GM19395 (cell line): ENCODE measurements at regions not wholly inside any gene's neighbourhood (a gene's known extent, or its start where the extent isn't known, plus 50 kb on each side); places are given as distances from the start of the nearest gene placed in this dataset.

Experiments
- ATAC-seq: cut with Tn5 transposase; IDR thresholded peaks from one replicate; pipeline ENCODE4 v1.9.1; 2021; ENCODE audit warnings: mild to moderate bottlenecking, moderate library complexity; ENCODE audit not compliant: unreplicated experiment

DNA sequence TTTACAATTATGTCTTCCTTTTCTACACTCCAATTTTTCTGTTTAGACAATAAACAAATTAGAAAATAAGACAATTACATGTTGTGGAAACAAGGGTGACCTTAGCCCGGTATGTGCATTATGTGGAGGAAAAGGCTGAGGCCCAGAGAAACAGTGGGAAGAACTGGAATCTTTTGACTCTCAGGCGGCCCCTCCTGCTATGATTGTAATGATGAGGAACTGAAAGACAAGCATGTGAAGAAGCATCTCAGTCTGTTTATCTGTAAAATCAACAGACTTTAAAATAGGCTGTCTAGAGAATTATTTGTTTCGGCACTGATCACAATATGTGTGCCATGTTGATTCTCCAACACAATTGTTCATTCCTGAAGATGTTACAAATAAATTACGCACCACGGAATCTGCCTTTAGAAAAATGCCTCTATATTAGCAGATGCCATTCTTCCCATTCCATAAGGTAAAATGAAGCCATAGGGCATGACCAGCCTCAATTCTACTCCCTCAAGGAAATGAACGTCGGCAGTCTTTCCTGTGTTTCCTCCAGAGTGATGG, 1201.6 kb upstream of the CITED2 start:
- no peak for ATAC-seq

DNA sequence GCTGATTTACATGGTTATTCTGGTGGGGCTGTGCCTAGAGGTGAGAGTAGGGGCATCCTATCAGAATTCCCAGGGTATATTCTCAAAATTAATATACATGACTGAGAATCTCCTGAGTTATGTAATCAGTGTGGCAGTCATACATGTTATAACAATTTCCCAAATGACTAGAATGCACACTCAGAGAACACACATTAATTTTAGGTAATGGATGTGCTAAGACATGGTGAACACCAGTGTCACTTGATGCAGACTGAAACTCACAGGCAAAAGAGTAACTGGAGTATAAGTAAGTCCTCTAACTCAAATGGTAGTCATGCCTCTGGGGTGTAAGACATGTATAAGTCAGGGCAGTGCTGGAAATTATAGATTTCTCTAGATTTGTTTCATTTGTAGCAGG, 1198.4 kb upstream of the CITED2 start:
- no peak for ATAC-seq

DNA sequence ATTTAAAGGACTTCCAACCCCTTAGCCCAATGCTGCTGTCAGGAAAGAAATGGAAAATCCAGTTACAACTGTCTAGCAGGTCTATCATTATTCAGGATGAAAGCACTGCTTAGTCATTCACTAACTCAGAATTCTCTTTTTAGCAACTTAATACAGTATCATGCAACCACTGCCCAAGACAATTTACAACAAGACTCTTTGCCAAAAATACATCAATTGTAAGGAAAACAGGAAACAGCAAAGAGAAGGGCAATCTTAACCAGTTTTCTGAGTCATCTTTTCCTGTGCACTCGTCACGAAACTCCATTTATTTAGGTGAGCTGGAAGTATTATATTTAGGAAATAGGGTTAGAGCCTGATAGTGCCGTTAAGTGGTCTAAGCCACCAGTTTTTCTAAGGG, 1197.7 kb upstream of the CITED2 start:
- no peak for ATAC-seq

DNA sequence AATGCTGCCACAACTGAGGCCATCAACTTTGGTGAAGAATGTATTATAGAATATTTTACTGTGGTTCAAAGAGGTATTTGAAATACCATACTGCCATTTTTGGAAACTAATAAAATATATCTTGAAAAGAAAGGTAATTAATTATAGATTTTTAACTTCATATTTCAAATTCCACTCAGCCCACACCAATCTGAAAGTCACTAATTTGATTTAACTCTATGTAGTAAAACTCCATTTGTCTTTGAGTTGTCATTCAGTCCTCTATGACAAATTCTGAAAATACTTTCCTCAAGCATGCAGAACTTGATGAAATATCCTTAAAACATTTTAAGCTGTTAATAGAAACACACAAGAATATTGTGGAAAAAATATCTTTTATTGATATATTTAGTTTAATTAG, 1196.7 kb upstream of the CITED2 start:
- no peak for ATAC-seq

DNA sequence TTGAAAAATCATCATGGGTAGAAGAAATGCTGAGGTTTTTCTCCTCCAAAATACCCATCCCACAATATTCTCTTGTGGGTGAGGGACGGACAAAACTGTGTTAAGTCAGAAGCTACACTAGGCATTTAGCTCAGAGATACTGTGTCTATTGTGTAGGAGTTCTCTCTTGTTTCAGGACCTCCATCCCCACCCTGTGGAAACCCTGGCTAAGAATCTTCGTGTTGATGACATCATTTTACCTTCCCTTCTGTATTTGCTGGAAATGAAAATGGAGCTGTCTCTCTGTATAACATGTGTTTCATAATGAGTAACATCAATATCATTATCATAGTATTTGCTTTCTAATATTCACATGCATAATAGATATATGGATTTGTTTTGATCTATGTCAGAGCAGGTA, 1193.0 kb upstream of the CITED2 start:
- no peak for ATAC-seq

DNA sequence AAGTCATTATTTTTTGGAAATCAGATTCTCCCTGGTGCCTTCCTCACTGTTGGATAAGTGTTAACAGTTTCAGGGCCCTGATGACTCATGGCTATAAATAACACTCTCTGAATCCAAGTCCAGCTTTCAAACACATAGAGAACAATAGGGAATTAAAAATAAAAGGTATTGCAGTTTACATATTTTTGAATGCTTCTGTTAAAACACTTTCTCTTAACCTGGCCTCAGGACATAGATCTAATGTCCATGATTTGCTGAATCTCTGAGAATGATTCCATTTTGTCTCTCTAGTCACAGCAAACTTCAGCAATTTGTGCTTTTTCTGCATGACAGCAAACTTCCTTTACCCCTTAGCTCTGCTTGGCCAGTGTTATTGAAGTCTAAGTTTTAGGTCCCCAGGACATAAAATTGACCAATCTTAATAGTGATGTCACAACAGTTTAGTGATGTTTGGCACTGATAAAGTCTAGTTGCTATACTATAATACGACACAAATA, 1192.4 kb upstream of the CITED2 start:
- ATAC-seq = no peak

DNA sequence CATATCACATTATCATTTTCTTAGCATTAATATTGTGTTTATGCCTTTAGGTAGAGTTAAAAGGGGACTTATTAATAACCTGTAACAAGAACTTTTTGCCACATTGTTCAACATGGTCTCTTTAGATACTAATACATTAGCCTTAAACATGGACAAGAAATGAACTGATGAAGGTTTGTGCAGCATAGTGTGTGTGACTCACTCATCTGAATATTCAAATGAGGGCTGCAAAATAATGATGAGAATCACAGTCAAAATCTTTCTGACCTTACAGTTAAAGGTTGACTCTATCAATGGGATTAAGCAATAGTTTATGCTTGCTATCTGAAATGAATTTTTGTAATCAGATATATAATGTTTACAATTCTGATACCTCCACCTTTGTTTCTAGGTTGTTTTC, 1189.3 kb upstream of the CITED2 start:
- no peak for ATAC-seq

DNA sequence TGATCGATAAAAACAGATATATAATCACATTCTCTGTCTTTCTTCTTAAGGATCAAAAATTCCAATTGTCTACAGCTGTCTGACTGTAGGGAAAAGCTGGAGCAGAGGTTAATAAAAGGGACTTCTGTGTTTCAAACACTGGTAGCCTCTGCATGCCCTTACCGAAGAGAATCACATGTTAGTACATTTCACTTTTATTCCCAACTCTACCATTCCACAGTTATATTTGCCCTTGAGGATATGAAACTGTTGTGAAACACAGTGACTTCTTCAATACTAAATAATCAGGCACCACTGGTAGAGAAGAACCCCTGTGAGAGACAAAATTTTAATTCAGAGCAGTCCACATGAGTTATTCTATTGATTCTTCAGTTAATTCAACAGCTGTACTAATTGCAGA, 1187.3 kb upstream of the CITED2 start:
- ATAC-seq = no peak

DNA sequence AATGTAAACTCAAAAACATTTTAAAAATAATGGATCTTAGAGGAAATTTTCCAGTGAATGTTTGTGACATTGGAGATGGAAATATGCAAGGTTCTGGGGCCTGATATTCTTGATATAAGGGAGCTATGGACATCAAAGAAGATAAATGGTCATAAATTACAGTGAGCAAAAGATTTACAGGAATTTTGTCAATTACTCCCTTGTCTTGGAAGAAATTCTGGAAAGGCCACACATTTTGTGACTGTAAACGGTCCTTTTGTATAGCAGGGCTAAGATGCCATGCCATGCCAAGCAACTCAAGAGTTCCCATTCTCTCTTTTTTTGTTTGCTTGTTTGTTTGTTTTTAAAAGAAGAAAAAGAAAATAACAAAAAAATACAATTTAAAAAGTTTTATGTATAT, 1186.2 kb upstream of the CITED2 start:
- no peak for ATAC-seq

DNA sequence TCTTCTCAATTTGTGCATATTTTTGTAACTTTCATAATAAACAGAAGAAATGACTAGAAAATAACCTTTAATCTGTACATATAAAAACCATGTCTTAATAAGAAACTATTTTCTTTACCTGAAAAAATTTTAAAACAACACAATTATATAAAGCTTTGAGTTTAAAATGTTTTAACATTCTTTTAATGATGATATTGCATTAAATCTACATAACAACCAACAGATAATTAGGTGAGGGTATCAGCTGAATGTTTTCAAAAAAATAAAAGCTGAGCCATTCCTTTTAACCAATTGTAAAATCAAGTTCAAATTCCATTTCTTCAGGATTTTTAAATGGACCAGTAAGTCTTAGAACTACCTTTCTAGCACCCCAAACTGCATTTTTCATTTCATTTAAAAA, 1185.0 kb upstream of the CITED2 start:
- ATAC-seq = no peak

DNA sequence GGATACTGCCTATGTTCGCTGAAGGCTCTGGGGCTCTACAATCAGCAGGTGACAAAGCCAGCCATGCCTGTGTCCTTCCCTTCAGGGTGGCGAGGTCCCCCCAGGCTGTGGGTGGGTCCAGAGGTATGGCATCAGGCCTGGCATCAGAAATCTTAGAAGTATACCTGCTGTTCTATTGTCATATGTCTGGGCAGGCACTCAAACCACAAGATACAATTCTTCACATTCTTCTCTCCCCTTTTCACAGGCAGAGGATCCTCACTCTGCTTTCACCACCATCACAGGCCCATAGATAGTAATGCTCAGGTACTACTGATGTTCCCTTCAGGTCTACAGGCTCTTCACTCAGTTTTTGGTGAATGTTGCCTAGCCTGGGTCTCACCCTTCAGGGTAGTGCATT, 1180.0 kb upstream of the CITED2 start:
- no peak for ATAC-seq

DNA sequence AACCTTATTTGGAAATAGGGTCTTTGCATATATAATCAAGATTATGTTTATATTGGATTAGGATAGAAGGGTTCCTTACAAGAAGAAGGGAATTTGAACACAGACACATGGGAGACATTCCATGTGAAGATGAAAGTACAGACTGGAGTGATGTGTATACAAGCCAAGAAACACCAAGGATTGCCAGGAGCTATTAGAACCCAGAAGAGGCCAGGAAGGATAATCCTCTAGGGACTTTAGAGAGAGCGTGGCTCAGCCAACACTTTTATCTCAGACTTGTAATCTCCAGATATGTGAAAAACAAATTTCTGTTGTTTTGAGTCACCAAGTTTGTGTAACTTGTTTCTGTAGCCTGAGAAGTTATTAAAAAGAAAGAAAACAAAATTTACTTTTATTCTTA, 1173.9 kb upstream of the CITED2 start:
- no peak for ATAC-seq

DNA sequence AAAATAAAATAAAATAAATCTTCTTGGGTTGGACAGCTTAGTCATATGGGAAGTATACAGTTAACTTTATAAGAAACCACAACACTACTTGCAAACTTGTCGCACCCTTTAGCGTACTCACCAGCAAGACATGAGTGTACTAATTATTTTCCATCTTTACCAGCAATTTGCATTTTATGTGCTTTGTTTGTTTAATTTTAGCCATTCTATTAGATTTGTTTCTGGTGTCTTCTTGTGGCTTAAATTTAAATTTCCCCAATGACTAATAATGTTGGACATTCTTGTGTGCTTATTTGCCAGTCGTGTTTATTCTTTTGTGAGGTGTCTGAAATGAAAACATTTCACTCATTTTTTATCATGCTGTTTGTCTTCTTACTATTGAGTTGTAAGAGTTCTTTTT, 1172.2 kb upstream of the CITED2 start:
- no peak for ATAC-seq

DNA sequence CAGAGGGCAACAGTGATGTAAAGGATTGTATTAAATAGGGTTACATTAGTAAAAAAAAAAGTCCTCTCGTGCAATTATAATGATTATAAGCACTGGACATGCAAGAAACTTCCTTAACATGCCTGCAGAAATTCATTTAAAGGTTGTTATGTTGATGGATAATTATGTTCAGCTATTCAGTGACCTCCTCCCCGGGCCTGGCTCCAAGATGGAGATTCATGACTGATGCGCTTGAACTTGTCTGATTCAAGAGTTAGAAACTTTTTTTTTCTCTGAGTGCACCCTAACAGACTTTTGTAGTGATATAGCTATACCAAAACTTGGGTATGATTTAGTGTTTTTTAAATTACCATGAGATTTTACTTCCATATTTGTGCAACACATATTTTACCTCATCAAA, 1170.0 kb upstream of the CITED2 start:
- no peak for ATAC-seq

DNA sequence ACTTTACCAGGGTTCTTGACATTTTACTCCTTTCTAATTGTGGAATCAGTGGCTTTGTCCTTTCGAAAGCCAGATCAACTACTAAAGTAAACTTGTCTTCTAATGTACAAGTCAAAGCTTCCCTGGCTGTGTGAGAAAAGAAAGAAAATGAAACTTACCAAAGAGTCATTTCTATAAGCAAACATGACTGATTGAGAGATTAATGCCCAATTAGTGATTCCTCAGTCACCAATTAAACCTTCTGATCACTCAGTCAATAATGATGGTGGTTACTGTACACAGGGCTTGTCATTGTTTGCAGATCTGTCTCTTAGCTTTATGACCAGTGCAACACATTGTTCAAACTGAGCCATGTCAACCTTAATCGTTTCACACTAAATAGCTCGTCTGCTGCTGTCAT, 1168.4 kb upstream of the CITED2 start:
- ATAC-seq = no peak

DNA sequence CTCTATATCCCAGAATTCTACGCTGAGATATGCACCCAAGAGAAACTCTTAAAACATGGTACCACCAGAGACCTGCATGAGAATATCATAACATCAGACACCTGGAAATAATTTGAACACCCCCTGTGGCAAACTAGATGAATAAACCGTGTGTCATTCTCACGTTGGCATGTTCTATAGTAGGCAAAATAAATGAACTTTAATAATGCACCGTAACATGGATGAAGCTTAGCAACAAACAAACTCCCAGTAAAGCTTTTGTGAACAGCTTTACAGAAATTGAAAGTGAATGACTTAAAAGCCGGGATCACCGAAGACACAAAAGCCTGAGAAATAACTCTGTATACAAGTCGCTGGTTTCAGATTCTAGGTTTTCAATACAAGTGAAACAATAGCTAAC, 1166.8 kb upstream of the CITED2 start:
- no peak for ATAC-seq

DNA sequence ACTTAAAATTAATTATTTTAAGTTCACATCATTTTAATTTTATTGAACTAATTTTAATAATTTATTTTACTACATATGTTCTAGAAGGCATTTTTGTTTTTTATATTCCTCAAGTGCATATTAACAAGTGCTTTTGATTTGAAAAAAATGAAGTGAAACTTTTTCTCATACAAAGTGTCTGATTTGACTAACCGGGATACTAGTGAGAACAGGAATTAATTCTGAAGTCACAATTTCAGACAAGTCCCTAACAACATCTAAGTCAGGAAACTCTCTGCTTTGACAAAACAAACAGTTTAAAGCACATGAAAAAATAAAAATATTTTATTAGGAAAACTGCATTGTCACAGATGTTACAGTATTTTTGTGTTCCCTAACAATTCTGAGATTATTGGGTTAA, 1166.3 kb upstream of the CITED2 start:
- ATAC-seq = no peak

DNA sequence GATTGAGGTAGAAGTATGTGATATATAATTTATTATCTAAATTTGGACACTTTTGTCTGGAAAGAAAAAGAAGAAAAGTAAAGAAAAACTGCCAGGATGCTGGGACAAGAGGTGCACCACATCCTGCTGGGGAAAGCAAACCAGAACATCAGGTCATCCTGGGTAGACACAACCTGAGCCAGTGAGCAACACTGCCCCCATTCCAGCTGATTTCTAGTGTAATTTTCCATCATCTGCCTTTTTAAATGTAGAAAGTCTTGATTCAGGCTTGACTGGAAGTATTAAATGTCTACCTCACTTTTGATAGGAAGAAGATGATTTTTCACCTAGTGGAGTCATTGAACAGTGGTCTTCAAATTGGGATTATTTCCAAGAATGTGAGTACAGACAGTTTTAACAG, 1164.5 kb upstream of the CITED2 start:
- ATAC-seq = no peak

DNA sequence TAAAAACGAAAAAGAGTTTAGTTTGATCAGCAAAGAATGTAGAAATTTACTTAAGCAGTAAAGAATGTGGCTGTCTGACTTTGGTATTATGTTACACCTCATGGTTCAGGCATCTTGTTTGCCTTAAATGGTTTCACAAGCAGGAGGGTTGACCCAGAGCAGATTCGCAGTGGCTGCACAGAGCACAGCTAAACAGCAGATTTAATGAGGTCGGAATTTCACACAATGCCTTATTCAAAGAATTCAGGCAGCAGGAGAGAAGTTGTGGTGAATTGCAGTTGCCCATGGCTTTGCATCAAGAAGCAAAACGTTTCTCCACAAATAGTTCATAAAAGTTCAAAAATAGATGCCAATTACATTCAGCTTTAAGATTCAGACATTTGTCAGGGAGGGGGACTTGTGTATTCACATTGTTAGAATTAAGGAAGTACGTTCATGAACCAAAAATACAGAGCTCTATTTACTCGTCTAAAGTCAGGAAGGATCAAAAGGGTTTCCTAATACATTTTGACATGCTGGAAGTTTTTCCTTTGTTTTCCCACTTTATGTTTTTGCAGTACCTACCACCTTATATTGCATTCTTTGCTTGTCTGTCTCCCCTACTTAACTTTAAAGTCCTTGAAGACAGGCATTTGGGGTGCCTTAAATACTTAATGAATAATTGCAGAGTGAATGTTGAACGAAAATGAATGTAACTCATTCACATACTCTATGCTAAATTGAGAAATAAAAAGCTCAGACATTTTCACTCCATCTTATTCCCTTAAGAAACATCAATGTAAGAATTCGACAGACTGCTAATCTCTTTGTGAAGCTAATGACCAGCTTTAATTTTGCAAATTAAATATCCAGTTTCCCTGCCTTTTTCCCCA, 1163.6 kb upstream of the CITED2 start:
- no peak for ATAC-seq

DNA sequence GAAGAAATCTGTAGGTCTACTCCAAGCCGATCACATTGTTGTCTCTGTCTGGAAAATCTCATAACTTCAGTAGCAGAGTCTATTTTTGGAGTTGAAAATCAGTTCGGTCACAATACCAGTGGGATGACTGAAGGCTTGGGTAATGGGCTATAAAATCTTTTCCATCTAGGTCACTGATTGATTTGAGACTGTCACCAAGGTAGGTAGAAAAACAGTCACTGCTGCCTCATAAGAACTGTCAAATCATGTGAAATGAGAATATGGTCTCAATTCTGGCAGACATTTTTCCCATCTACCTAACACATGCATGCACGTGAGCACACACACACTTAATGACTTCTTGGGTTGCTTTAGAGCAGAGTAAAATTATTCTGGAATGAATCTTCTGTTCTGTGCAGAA, 1162.8 kb upstream of the CITED2 start:
- ATAC-seq = no peak

DNA sequence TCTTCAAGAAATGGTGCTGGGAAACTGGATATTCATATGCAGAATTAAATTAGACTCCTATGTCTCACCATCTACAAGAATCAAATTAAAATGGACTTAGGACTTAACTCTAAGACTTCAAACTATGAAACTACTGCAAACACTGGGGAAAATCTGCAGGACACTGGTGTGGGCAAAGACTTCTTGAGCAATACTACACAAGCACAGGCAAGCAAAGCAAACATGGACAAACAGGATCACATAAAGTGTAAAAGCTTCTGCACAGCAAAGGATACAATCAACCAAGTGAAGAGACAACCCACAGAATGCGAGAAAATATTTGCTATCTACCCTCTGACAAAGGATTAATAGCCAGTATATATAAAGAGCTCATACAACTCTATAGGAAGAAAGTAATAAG, 1161.1 kb upstream of the CITED2 start:
- ATAC-seq = no peak

DNA sequence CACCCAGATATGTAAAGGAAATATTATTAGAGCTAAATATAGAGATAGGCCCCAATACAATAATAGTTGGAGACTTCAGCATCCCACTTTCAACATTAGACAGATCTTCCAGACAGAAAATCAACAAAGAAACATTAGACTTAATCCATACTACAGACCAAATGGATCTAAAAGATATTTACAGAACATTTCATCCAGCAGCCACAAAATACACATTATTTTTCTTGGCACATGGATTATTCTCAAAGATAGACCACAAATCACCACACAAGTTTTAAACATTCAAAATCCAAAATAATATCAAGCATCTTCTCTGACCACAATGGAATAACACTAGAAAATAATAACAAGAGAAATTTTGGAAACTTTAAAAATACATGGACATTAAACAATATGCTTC, 1159.1 kb upstream of the CITED2 start:
- ATAC-seq = no peak

DNA sequence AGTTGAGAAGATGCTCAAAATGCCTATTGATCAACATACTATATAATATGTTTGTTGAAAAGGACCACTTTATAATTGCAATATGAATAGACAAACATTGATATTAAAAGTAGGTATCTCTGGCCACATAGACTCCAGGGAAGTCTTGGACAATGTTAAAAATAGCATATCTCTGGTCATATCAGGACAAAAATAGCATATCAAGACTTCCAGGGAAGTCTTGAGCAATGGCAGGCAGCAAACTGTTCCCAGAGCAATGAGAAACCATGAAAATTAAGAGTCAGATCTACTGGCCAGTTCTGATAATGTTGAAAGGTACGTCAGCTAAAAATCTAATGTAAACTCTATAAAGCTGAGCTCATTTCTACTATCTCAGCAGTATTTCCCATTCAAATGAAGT, 1130.3 kb upstream of the CITED2 start:
- no peak for ATAC-seq
